Bronchial epithelial cell (primary cell): ENCODE measurements at regions not wholly inside any gene's neighbourhood (a gene's known extent, or its start where the extent isn't known, plus 50 kb on each side); places are given as distances from the start of the nearest gene placed in this dataset.
"Not testable (repeated sequence)": the region's sequence is repeated elsewhere in the genome, so short reads cannot be mapped to it uniquely, and the experiment has no call there.

ENCODE experiments used
- DNase-seq: peaks from one replicate; pipeline ENCODE4 v3.0.0-alpha.2; 2010; ENCODE audit warnings: low read depth
- FAIRE-seq: peaks from 2 replicates; lab custom pipeline; 2011; peaks lifted over from hg19 to GRCh38; lab: Jason Lieb, UNC
- H3K27me3 ChIP-seq: 2 replicates; pipeline ENCODE4 v1.5.1; 2011; ENCODE audit warnings: low read length; ENCODE audit not compliant: control insufficient read depth, insufficient read depth
- H3K36me3 ChIP-seq: 2 replicates; pipeline ENCODE4 v1.5.1; 2011; ENCODE audit warnings: low read length; ENCODE audit not compliant: control insufficient read depth, insufficient read depth
- H3K4me3 ChIP-seq: 2 replicates; pipeline ENCODE4 v1.5.1; 2011; ENCODE audit warnings: mild to moderate bottlenecking, low read depth, low read length, control low read depth
- TF ChIP-seq, protein P1 (sequence below): IDR thresholded peaks from 2 replicates; pipeline ENCODE4 v1.5.1; 2011; ENCODE audit warnings: mild to moderate bottlenecking, moderate library complexity, low read length, control low read depth, inconsistent platforms; ENCODE audit not compliant: insufficient read depth, severe bottlenecking

- TF ChIP-seq, protein P1, sequence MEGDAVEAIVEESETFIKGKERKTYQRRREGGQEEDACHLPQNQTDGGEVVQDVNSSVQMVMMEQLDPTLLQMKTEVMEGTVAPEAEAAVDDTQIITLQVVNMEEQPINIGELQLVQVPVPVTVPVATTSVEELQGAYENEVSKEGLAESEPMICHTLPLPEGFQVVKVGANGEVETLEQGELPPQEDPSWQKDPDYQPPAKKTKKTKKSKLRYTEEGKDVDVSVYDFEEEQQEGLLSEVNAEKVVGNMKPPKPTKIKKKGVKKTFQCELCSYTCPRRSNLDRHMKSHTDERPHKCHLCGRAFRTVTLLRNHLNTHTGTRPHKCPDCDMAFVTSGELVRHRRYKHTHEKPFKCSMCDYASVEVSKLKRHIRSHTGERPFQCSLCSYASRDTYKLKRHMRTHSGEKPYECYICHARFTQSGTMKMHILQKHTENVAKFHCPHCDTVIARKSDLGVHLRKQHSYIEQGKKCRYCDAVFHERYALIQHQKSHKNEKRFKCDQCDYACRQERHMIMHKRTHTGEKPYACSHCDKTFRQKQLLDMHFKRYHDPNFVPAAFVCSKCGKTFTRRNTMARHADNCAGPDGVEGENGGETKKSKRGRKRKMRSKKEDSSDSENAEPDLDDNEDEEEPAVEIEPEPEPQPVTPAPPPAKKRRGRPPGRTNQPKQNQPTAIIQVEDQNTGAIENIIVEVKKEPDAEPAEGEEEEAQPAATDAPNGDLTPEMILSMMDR = no peak
- Histone ChIP-seq H3K36me3 (no peaks in the 10 kb centered on the region), H3K4me3 (no peak overlapping the region), H3K27me3 (no peaks in the 10 kb centered on the region)
- no peak for FAIRE-seq
- no peak for DNase-seq
These were observed 284.4 kb upstream of the RASGRP1 start for GRCh38 chr15:38849046-38849445.

- not testable (repeated sequence) for FAIRE-seq, H3K36me3 ChIP-seq, H3K27me3 ChIP-seq, DNase-seq, H3K4me3 ChIP-seq
These were observed 287.6 kb upstream of the RASGRP1 start for GRCh38 chr15:38852188-38852587.

- no peaks in the 10 kb centered on the region for H3K36me3 ChIP-seq
- no peak overlapping the region for H3K4me3 ChIP-seq
- FAIRE-seq (no peak), DNase-seq (peak; percentile 32)
- H3K27me3 ChIP-seq = peaks cover 1% of the 10 kb centered on the region
- TF ChIP-seq, protein P1 = peak; percentile 68
These were observed 289.0 kb upstream of the RASGRP1 start for GRCh38 chr15:38853608-38854007.

DNA sequence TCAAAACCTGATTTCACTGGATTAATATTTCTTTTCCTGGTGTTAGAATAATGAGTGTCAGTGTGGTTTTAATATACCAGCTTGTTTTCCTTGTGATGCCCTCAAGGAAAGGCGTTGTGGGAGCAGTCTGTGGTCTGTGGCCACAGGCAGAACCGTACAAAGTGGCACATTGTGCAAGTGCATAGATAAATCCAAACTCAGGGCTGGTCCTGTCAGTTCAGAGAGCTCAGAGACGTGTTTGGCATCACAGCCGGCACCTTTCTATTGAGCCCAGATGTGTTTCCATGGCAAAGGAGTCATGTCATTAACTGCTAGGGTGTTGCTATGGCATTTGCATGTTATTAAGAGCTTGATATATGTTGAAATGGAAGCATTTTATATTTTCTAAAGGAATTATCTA, 289.9 kb upstream of the RASGRP1 start:
- no peaks in the 10 kb centered on the region for H3K36me3 ChIP-seq
- H3K4me3 ChIP-seq = no peak overlapping the region
- no peak for FAIRE-seq
- no peak for DNase-seq
- TF ChIP-seq, protein P1 = no peak
- peaks cover 1% of the 10 kb centered on the region for H3K27me3 ChIP-seq

DNA sequence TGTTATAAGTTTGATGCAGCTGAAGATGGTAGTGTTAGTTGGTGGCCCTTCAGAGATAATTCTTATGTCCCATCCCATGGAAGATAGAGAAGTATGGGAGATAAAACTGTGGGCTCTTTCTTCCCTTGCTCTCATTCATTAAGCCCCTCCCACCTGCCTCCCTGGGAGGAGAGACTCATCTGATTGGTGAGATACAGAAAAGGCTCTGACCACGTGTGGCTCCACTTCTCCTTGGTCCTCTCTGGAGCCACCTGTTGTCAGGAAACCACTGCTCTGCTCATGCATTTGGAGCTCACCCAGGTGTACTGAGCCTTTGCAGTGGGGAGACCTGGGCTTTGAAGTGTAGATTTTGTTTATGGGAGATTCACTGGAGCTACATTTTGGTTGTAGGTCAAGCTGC, 293.2 kb upstream of the RASGRP1 start:
- FAIRE-seq (no peak), DNase-seq (no peak)
- TF ChIP-seq, protein P1 = no peak
- H3K27me3 ChIP-seq = peaks cover 1% of the 10 kb centered on the region
- H3K4me3 ChIP-seq = no peak overlapping the region
- no peaks in the 10 kb centered on the region for H3K36me3 ChIP-seq

DNA sequence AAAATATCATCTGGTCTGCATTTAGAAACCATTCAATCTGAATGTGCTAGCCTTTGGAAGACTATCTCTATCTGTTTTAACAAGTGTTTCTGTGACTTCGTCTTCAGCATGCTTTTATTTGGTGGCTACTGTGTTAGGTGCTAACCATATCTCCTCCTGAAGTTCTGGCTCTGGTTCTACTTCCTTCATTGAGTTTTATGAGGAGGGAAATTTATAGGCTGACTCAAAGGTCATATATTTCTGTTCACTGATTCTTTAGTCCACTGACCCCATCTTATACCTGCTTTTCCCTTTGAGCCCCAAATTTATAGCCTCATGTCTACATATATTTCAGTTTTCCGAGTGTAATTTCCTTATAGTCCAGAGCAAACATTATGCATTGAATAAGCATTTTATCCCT, 295.0 kb upstream of the RASGRP1 start:
- Histone ChIP-seq H3K4me3 (no peak overlapping the region), H3K27me3 (peaks cover 1% of the 10 kb centered on the region), H3K36me3 (no peaks in the 10 kb centered on the region)
- TF ChIP-seq, protein P1 = no peak
- DNase-seq (no peak), FAIRE-seq (no peak)
